Middle frontal gyrus (tissue), 1 donor: ENCODE measurements at regions not wholly inside any gene's neighbourhood (a gene's known extent, or its start where the extent isn't known, plus 50 kb on each side); places are given as distances from the start of the nearest gene placed in this dataset.
"Not testable (repeated sequence)": the region's sequence is repeated elsewhere in the genome, so short reads cannot be mapped to it uniquely, and the experiment has no call there.

Experiments
- DNase-seq: peaks from one replicate; pipeline ENCODE4 v3.0.0-alpha.2; 2015; ENCODE audit warnings: low spot score; ENCODE audit errors: extremely low spot score

GRCh38 chr1:120465900-120466299 is 51.1 kb downstream of the NBPF8 start:
- not testable (repeated sequence) for DNase-seq

DNA sequence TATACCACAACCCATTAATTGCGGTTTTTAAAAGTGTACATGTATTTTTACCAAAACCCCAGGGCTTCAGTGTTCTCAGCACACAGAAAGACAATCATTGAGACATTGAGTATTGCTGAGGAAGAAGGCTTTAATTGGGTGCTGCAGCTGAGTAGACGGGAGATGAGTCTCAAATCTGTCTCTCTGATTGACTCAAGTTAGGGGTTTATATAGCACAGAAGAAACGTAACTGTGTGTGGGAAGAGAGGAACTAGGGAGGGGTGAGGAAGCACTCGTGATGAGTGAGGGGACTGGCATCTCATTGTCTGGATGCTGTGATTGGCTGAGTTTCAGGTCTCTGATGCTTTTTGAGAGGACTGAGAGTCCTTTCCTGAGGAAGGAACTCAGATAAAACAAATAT is 62.8 kb downstream of the NBPF8 start:
- not testable (repeated sequence) for DNase-seq

- not testable (repeated sequence) for DNase-seq
Observed at GRCh38 chr1:120478400-120478799, 63.6 kb downstream of the NBPF8 start.

DNA sequence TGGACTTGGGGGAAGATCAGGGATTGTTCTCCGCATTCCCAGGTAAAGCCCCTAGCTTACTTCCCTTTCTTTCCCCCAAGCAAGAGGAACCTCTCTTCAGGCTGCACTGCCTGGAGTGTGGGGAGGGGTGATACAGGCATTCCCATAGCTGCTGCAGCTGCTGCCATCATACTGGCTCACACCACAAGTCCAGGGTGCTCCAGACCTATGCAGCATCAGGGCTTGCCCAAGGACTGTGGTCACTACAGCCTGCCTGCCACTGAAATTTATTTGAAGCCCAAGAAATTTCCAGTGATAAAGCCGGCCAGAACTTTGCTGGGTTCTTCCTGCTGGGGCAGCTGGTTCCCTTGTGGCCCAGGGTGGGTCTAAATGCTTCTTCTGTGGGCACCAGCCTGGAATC is 72.7 kb downstream of the NBPF8 start:
- not testable (repeated sequence) for DNase-seq

DNA sequence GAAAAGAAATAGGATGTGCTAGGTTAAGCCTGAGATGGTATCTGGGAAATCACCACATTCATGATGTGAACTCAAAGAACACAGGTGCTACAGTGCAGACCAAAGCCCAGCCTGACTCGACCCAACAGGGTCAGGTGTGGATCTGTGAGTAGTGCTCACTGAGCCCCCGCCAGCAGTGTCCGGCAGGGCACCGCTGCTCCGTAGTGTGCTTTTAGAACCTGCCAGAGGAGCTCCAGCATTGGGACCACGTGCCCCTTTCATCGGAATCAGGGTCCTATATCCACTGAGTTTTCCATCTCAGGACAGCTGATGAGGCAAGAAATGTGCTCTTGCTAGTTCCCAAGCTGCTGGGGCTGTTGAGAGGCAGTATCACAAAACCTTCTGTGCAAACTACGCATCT is 74.4 kb downstream of the NBPF8 start:
- DNase-seq = not testable (repeated sequence)

GRCh38 chr1:120497145-120497544 is 82.3 kb downstream of the NBPF8 start:
- not testable (repeated sequence) for DNase-seq

- not testable (repeated sequence) for DNase-seq
Observed at GRCh38 chr1:120503284-120503683, 88.4 kb downstream of the NBPF8 start.

DNA sequence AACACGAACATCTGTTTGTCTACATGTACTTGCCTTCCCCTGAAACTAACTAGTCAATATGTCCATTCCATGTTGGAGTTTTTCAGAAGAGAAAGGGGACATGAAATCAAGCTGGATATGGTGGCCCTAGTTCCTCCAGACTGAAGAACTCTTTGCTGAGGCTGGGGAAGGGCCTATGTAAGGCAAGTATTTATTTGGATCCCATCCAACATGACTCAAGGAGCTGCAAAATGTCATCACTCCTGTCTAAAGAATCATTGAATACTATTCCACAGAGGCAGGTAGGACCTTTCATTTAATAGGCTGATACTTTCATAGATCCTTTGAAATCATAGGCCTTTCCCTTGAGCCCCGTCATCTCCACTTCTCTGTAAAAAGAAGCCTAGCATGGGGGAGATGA is 91.5 kb downstream of the NBPF8 start:
- DNase-seq = not testable (repeated sequence)

- DNase-seq = not testable (repeated sequence)
Observed at GRCh38 chr1:120508351-120508750, 93.5 kb downstream of the NBPF8 start.

DNA sequence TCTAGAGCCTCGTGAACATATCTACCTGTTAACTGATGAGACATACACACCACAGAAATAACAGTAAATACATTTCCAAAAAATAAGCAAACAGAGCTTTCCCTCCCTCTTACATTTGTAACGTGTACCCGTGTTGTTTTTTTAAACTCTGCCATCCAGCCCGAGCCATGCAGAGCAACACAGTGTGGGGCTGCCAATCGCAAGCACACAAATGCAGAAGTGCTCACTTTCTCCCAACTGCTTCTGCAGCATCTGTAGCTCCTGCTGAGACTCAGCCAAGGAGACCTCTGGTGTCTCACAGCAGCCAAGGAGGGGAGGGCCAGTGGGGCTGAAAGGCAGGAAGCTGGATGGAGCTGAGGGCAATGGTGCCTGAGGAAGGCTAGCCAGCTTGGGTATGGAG is 94.4 kb downstream of the NBPF8 start:
- DNase-seq = not testable (repeated sequence)

DNA sequence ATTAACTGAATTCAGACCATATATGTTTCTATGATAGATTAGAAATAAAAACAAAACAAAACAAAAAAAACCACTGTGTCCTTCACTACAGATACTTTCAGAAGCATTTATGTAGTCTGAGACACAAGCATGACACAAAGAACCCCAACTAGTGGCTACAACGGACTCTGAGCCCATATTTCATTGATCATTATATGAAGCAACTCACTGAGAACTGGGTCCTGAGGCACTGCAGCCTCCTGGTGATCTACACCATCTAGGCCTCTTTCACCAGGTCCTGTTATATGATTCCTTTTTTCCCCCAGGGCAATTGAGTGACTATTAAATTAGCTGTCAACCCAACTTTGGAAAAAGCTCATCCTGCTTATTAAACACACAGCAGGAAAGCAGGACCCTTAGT is 98.3 kb downstream of the NBPF8 start:
- not testable (repeated sequence) for DNase-seq

GRCh38 chr1:120513531-120513930 is 98.7 kb downstream of the NBPF8 start:
- not testable (repeated sequence) for DNase-seq

DNA sequence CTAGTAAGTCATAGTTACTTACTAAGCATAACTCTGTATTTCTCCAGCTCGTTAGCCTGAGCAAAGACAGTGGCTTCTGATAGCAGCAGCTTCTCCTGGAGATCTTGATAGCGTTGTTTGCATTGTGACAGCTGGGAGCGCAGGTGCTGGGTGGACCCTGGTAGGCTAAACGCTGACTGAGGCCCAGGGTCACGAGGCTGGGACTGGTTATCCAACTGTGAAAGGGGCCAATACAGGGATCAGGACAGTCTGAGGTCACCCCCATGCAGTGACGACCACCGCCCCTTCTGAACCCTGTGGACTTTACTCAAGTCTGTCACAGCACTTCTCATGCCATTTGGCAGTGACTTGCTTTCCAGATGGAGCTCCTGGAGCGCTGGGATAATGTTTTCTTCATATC is 104.4 kb downstream of the NBPF8 start:
- not testable (repeated sequence) for DNase-seq

DNA sequence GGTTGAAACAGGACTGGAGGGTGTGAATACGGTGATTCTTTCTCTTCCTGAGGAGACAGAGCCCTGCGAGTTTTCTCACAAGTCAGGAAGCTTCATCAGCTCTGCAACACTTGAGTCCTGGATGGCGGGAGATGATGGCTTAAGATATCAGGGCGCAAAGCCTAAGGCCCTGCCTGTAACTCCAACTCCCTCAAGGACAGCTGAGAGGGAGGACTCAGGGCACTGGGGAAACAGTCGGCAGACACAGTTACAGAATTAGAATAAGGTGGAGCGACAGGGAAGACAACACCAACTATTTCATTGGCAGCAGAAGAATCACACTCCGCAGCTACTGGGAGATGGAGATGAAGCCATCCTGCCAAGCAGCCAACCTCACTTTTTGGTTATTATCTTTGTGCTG is 109.6 kb downstream of the NBPF8 start:
- DNase-seq = not testable (repeated sequence)

- not testable (repeated sequence) for DNase-seq
Observed at GRCh38 chr1:120525386-120525785, 110.6 kb downstream of the NBPF8 start.

GRCh38 chr1:120529475-120530089 is 114.7 kb downstream of the NBPF8 start:
- DNase-seq = not testable (repeated sequence)

DNA sequence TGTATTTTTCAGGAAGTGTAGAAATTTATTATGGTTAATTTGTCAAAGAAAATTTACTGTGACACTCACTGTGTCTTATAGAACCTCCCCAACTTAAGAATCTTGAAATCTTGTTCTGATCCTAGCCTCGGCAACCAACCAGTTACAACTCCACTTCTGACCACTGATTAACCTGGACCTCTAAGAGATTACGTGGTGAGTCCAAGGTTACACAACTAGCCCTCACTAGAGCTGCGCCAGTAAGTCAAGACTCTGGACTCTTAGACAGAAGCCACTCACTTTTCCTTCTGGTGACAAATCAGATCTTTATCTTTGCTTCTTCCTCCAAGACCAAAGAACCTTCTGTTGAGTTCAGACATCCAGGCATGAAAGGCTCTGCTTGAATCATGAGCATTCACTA is 116.6 kb downstream of the NBPF8 start:
- not testable (repeated sequence) for DNase-seq

DNA sequence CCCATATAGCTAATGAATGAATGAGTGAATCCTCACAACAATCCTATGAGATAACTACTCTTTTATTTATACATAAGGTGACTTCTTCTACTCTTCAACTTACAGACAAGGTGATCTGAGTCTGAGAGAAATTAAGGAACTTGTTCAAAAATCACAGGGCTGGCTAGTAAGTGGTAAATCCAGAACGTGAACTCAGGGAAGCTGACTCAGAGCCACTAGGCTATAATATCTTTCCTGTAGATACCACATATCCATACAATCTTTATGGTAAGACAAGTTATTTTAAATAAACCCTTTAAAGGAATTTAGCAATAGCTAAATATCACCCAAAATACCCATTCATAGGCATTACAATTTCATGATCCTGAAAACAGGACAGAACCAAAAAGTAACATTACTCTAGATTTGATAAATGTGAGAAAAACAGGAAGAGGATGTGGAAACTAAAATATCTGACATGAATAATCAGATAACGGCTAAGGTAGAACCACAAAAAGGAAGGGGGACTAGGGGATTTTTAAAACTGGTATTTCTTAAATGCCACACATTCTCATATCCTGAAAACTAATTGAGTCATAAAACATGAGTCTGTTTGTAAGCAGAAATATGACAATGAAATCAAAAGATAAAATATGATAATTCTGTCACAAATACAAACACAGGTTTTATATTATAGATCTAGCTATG is 119.7 kb downstream of the NBPF8 start:
- DNase-seq = not testable (repeated sequence)

GRCh38 chr1:120535052-120535451 is 120.2 kb downstream of the NBPF8 start:
- DNase-seq = not testable (repeated sequence)

DNA sequence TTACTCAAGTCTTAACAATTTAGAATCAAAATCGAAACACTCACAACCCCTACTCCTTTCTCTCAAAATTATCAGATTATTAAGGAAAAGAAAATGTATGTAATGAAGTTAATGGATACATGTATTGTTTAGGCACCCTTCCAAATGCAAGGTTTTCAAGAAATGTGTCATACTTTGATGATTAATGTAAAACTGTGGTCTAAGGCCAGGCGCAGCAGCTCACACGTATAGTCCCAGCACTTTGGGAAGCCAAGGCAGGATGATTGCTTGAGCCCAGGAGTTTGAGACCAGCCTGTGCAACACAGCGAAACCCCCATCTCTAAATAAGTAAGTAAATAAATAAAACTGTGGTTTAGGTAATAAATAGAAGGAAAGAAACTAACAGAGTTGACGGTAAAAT is 126.6 kb downstream of the NBPF8 start:
- not testable (repeated sequence) for DNase-seq

DNA sequence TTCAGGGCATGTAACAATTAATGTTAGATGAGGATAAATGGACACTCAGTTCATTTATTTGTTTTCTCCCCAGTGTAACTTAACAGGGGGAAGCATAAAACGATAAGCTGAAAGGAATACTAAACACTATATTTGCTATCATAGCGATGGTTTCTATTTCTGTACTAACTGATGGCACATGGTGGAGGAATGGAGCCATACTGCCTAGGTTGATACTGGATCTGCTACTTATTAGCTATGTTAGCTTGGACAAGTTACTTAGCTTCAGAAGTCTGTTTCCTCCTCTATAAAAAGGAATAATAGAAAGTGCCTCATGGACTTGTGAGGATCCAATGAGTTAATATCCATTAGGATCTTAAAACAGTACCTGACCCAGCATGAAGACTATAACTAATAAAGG is 127.5 kb downstream of the NBPF8 start:
- DNase-seq = not testable (repeated sequence)

- DNase-seq = not testable (repeated sequence)
Observed at GRCh38 chr1:120542940-120543339, 128.1 kb downstream of the NBPF8 start.

DNA sequence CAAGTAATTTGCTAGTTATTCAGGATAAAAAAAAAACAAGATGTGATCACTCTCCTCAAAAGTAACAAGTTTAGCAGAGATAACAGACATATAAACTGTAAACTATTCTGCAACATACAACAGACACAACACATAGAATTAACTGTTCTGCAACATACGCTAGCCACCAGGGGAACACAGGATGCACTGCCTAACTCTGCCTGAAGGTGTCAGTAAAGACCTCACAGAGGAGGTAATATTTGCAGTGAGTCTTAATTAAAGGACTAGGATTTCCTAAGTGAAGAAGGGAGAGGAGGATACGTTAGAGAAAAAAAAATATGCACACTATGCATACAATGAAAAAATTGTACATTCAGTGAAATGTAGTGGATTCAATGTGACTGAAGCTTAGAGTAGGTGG is 129.6 kb downstream of the NBPF8 start:
- not testable (repeated sequence) for DNase-seq
